HG02885 (cell line): ENCODE measurements at regions not wholly inside any gene's neighbourhood (a gene's known extent, or its start where the extent isn't known, plus 50 kb on each side); places are given as distances from the start of the nearest gene placed in this dataset.

Experiments
- ATAC-seq: cut with Tn5 transposase; IDR thresholded peaks from one replicate; pipeline ENCODE4 v1.9.1; 2021; ENCODE audit warnings: mild to moderate bottlenecking; ENCODE audit not compliant: unreplicated experiment, poor library complexity

DNA sequence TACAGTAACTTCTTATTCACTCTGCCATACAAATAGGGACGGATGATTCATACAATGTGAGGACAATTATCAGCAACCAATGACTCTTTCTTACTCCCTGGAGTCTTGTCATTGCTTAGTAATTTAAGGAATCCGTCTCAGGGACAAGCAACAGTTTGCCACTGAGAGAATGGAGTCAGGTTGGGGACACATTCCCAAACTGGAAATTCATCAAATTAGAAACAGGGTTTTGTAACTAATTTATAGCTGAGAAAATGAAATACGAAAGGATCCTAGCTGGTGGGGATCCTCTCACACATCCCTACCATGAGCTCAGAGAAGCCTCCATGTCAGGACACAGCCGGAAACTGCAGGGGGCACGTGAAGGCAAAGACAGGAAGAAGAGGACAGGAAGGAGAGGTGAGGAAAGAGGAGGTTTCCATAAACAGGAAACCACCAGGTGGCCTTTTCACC is 50.4 kb upstream of the KDR start:
- ATAC-seq = no peak

DNA sequence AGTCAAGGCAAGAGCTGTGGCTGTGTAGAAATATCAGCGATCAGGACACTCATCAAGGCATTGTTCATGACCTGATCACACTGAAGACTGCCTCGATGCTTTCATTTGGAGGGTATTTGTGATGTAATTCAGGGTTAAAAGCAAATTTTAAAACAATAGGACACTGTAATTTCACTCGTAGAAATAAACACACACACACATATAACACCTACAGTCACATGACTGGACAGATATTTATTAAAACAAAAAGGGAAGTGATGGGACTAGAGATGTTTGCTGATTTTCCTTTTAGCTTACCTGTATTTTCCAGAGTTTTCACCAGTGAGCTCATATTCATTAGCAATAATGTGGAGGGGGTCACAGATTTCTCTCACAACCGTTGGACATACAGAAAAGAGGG is 51.1 kb upstream of the KDR start:
- ATAC-seq = no peak

DNA sequence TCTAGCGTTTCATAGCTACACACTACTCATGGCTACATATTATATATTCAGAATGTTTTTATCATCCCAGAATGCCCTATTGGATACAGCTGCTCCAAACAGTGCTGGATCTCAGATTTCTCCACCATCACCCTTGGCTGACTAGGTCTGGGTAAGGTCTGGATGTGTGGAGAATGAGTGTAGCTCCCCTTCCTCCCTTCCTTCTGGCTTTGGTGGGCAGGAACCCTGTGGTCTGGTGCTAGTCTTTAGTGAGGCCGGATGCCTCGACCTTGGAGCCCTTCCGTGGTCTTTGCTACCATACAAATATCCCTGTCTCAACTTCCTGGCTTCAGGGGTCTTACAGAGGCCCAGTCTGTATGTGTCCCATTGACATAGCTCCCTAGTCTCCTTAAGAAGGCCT is 52.1 kb upstream of the KDR start:
- no peak for ATAC-seq

DNA sequence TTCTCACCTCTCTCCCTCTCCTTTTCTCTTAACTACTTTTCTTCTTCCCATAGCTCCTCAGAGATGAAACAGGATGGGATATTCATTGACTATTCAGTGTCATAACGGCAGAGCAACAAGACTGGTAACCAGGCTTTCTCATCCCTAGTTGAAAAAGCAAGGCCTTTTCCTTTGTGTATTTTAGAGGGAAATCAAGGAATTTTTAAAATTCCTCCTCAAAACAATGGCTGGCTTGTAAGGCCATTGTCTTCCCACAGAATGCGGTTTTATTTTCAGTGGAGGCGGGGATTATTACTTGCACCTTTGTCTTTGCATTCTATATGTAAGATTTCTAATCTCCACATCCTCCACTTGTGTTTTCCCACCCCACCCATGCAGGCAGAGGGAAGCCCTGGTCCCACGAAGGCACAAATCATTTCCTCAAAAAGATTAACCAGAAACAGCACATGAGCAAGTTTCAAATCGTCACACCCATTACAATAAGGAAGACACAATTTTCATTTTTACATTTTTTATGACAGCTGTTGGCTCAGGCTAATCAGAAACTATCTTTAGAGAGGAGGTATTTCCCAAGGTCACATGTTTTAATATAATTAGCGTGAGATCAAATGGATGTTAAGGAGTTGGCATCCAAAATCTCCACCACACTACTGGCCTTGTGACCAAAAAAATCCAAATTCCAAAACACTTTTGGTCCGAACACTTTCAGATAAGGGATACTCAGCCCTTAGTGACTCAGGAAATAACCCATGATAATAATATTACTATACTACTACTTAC is 53.0 kb upstream of the KDR start:
- ATAC-seq = no peak

DNA sequence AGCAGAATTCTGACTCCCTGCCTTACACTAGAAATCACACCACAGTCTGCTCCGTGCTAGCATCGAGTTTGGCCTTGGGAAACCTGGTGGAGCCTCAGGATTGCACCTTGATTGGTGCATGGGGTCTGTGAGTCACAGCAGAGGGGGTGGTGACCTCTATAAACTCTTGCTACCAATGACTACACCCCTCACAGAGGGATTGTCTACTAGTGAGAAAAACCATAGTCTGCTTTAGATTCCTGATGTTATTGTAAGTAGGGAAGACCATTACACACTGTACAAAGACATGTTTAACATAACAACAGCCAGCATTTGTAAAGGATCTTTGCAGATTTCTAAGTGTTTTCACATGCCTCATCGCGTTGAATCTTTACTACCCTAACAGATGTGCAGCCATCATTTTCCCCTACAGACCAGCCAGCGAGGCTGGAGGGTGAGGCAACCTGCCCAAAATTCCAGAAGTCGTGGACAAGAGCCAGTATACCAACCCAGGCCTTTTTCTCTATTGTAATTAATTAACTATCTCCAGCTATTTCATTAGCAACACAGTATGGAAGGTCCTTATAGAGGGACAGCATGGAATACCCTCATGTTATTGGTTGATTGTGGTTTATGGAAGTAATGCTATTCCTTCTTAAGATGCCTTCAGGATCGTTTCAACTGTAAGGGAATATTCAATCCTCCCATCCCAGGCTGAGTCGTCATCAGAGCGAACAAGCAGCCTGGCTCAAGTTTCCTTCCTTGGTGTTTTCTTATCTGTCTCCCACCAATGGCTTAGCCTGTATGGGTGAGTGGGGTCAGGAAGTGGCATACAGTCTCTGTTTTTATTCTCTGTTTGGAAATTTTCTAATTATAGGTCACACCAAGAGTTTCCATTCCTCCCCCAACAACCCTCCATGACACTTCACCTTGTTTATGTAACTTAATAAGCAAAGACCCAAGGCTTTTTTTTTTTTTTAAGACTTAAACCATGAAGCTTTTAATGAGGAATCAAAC is 55.9 kb upstream of the KDR start:
- no peak for ATAC-seq

DNA sequence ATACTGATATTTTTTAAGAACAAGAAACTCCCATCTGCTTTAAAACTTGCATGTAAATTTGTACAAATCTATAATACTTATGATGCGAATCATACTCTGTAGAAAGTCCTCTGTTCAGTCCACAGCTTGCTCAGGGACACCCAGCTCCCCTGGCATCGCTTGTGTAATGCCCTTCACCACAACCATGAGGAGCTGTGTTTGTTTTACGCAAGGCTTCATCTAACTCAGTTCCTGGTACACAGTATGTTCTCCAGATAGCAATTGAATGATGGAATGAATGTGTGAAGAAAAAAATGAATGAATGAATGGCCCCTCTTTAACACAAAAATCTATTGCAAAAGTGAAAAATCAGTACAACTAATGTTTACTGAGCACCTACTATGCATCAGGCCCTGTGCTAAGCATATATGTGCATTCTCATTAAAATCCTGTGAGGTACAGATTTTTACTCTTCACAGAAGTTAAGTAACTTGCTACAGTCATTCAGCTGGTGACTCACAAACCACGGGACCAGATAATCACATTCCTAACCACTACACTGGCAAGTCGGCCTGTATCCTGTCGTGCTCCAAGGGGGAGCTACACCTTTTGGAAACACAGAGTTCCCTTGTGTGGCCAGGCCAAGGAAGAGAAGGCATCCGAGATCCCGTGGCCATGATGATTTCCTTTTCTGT is 58.7 kb upstream of the KDR start:
- ATAC-seq = peak; percentile 10

DNA sequence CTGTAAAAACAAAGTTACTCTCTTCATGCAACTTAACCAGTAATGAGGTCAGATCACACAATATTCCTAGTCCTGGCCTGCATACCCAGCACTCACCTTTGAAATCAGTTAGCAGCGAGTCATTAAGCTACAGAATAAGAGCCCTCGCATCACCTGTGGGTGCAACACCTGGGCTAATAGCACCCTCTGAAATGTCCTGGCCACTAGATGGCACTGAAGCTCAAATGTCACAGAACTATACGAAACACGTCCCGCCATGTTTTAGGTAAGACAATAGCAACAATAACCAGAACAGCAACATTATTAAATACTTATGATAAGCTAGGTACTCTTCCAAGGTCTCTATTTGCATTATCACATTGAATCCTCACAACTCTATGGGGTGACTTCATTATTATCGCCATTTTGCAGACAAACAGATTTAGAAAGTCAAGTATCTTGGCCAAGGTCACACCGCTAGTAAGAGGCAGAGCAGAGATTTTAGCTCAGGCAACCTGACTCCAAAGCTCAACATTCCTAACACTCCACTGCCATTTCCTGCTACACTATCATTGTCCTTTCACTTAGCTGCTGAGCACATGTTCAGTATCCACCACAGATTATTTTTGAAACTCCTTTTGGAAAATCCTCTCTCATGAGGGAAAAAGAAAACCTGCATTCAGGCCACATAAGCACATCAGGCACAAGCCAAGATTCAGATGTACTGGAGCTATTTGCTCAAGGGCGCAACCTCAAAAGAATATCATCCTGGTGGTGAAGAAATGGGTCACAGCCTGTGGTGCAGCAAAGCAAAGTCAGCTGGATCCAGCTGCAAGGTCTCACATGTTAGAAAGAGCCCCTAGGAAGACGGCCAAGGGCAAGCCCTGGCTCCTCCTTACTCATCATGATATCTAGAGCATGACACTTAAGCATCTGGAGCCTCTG is 59.5 kb upstream of the KDR start:
- peak; percentile 86 for ATAC-seq

DNA sequence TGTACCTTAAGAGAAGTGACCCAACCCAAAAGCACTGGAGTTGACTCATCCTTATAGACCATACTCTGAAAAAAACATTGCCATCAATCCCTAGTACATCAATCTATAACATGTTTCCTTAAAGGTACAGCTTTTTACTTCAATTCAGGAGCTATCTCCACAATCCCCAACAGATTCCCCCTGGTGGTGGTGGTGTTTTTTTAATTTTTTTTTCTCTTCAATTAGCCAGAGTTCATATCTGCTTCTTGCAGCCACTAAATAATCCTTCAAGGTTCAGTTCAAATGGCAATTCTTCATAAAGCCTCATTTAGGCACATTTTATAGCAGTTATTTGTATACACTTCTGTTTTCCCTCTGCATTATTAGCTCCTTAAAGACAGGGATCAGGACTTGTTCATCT is 60.7 kb upstream of the KDR start:
- no peak for ATAC-seq

DNA sequence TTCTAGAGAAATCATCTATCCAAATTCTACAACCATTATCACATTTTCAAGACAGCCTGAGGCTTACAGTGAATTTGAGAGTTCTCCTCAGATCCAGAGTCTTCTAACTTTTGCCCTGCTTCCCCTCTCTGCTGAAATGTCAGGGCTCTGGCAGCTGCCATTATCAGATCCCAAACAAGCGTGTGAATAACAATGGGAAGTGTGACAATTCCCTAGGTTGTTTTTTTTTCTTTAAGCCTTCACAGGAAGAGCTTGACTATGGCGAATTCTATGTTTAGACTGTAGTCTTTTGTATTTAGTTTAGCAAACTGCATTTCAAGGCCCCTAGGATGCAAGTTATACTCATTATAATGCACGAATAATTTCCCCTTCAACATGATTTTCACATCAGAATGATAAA is 61.3 kb upstream of the KDR start:
- no peak for ATAC-seq

DNA sequence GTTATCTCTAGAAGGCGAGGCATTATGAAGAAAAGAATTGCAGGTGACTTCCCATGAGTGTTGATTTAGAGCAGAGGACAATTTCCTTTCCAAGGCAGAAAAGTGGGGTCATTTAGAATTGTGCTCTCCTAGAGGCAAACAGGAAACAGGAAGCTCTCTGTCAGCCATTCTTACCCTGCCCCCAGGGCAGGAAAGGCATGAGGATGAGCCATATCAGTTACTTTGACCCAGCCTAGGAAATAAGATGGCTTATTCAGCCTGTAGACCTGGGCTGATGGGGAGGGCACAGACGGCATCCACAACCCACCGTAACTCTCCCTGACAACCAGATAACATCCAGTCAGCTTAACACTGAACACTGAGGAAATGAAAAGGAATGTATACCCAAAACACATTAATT is 88.8 kb upstream of the KDR start:
- ATAC-seq = no peak

DNA sequence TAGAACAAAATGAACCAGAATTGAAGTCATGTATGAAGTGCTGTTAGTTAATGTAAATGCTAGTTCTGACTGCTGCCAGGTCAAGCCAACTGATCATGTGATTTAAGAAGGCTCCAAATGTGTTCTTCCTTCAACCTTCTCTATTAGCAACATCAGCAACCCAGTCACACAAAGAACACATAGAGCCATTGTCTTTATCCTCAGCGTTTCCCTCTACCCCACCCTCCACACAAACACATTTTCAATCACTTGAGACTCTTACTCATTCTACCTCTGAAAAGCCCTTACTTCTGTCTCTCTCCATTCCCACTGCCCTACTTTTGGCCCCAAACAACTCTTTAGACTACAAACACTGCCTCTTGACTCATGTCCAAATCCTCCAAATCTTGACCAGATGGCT is 89.7 kb upstream of the KDR start:
- ATAC-seq = no peak

DNA sequence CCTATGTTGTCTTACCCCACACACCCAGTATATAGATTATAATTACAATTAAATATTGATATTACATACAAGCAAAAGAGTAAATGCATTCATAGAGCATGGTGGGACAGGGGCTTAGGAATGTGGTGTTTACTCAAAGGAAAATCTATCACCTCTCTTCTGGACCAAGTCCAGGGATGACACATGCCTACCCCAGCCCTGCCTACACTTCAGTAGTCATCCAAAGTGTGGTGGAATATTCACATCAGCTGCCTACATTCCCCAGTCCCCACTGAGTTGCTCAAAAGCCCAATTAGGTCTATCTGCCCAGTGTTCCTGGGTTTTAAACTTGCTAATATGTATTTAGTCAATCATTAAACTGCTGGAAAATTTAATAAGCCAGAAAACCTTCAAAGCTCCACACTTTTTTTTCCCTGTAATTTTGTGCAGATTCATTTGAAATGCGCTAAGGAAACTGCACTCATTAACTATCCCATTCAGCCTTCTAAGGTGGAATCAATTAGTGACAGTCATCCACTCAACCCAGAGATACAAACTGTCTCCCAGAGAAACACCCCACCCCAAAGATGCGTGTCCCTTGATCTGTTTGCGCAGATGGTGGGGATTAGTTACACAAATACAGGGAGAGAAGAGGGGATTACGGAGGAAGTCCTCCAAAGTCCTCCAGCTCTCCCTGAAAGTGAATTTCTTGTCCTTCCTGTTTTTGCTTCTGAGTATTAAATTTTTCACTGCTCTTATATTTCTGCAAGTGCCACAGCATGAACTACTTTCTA is 91.7 kb upstream of the KDR start:
- no peak for ATAC-seq

DNA sequence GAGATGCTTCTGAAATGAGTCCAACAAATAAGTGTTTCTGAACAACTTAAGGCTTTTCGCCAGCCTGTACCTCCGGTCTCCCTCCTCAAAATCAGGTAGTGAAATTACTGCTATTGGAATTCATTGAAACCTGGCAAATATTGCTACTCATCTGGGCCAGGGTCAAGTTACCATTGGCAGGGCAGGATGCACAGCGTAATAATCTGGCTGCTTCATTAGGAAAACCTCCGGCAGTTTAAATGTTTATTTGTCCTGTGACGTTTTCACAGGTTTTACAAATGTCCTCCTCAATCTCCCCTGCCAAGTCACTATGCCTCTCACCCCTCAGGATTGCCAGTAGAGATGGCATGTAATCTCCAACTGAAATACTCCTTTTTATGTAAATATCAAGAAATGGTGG is 92.6 kb upstream of the KDR start:
- ATAC-seq = no peak

DNA sequence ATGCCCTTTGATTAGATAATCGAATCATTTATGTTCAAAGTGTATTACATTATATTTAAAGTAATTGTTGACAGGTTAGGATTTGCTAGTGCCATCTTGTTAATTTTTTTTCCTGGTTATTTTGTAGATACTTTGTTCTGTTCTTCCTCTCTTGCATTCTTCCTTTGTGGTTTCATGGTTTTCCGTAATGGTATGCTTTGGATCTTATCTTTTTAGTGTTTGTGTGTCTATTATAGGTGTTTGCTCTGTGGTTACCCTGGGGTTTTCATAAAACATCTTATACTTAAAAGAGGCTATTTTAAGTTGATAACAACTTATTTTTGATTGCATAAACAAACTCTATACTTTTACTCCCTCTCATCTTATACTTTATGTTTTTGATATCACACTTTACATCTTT is 108.2 kb upstream of the SRD5A3 start:
- no peak for ATAC-seq

DNA sequence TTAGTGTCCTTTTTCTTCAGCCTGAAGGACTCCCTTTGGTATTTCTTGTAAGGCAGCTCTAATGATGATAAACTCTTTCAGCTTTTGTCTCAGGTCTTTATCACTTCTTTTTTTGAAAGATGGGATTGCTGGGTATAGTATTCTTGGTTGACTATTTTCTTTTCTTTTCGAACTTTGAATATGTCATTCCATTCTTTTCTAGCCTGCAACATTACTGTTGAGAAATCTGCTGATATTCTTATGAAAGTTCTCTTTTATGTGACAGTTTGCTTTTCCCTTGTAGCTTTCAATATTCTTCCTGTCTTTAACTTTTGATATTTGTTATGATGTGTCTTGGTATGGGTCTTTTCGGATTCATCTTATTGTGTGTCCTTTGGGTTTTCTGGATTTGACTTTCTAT is 107.6 kb upstream of the SRD5A3 start:
- ATAC-seq = no peak

DNA sequence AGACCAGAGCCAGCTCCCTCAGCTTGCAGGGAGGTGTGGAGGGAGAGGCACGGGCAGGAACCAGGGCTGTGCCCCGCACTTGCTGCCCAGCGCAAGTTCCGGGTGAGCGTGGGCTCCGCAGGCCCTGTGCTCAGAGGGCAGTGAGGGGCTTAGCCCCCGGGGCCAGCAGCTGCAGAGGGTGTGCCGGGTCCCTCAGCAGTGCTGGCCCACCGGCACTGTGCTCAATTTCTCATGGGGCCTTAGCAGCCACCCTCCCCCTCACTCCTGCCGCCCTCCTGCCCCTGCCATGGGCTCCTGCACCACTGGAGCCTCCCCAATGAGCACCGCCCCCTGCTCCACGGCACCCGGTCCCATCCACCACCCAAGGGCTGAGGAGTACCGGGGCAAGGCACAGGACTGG is 104.6 kb upstream of the SRD5A3 start:
- no peak for ATAC-seq

DNA sequence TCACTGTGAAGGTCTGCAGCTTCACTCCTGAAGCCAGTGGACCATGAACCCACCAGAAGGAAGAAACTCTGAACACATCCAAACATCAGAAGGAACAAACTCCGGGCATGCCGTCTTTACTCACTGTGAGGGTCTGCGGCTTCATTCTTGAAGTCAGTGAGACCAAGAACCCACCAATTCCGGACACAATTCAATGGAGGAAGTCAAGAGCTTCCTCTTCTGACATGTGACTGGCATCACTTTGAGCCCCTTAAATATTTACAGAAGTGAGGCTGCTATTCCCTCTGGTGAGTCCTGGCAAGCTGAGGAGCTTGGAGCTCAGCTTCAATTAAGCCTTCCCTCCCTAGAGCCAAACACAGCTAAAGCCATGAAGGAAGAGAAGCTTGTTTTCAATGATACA is 103.5 kb upstream of the SRD5A3 start:
- no peak for ATAC-seq

DNA sequence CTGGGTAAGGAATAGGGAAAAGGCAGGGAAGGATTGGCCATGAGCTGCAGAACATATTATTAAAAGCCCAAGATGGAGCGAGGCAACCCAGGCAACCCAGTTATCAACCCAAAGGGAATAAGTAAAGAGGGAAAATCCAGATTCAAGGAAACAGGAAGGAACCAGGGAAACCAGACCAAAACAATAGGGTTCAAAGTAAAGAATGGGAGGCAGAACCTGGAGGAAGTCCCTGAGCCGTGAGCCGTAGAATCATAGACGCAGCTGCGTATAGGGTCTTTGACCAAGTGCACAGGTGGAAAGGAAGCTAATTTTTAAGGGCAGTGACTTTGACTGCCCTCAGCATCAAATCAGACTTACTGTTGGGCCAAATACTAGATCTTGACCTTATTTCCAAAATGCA is 98.5 kb upstream of the SRD5A3 start:
- no peak for ATAC-seq

DNA sequence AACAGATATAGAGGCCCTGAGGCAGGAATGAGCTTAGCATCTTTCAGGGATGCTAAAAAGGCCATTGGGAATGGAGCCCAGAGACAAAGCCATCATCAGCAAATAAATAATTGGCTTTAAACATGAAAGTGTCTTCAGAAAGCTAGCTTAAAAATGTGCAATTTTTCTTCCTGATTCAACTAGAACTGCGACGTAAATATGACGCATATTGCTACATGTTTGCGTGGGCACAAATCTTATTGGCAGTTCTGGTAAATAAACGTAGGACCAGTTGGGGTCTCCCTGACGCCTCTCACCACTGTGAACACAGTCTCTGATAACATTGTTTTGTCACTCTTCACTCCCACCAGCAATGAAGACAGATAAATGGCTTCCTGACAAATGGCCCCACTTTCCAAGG is 97.3 kb upstream of the SRD5A3 start:
- ATAC-seq = no peak
